GM21528 (cell line): ENCODE measurements at regions not wholly inside any gene's neighbourhood (a gene's known extent, or its start where the extent isn't known, plus 50 kb on each side); places are given as distances from the start of the nearest gene placed in this dataset.
"Not testable (repeated sequence)": the region's sequence is repeated elsewhere in the genome, so short reads cannot be mapped to it uniquely, and the experiment has no call there.

Experiments used
- ATAC-seq: cut with Tn5 transposase; IDR thresholded peaks from one replicate; pipeline ENCODE4 v1.9.1; 2021; ENCODE audit warnings: mild to moderate bottlenecking, moderate library complexity; ENCODE audit not compliant: unreplicated experiment, low FRiP score

DNA sequence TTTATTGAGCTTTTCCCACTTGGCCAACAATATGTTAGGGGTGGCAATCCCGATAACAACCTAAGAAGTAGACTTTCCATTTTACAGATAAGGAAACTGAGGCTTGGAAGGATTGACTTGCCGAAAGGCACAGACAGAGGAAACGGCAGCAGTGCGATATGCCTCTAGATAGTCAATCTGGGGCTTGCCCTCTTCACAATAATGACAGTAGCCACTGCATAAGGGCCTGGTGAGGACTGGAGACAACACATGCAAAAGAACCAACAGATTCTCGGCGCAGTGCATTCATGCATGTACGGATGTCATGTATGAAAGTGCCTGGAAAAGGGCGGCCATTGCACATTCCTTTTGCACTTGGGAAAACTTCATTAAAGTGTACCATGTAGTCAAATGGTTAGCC is 811.2 kb downstream of the RNF144A start:
- ATAC-seq, result no peak

- no peak for ATAC-seq
These were observed 813.2 kb downstream of the RNF144A start for GRCh38 chr2:7730449-7730848.

GRCh38 chr2:7730990-7731389 is 813.8 kb downstream of the RNF144A start:
- ATAC-seq, result no peak

DNA sequence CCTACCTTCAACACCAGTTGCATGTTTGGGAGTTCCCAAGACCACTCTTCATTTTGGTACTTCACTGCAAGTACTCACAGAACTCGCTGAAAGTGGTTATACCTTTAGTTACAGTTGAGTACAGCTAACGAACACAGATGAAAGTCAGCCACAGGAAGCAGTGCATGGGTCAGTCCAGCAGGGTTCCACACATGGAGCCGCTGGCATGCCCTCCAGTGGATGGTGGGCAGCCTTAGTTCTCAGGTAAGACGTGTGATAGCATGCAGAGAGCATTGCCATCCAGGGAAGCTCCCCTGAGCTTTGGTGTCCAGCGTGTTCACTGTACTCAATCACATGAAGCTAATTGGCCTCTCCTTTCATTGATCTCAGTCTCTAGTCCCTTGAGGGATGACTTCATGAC is 815.3 kb downstream of the RNF144A start:
- no peak for ATAC-seq

GRCh38 chr2:7736646-7737305 is 819.6 kb downstream of the RNF144A start:
- ATAC-seq, result no peak

- ATAC-seq, result no peak
These were observed 821.4 kb downstream of the RNF144A start for GRCh38 chr2:7738596-7738995.

- ATAC-seq, result no peak
These were observed 822.9 kb downstream of the RNF144A start for GRCh38 chr2:7740114-7740513.

- no peak for ATAC-seq
These were observed 825.1 kb downstream of the RNF144A start for GRCh38 chr2:7742301-7742700.

- ATAC-seq, result no peak
These were observed 827.6 kb downstream of the RNF144A start for GRCh38 chr2:7744827-7745226.

DNA sequence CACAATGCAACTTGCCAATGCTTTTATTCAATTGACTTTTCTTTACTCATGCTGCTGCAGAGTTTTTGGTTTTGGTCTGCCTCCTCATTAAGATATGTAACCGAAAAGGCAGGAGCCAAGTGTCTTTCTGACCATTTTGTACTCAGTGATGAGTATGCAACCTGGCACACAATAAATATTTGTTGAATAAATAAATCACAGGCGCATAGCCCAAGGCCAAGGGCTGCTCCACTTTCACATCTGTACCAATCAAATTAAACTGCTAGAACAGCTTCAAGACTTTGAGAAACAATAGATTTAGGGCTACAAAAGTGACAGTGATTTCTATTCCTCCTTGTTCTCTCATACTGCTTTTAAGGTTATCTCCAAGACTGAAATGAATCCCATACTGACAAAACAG is 828.2 kb downstream of the RNF144A start:
- ATAC-seq, result no peak

DNA sequence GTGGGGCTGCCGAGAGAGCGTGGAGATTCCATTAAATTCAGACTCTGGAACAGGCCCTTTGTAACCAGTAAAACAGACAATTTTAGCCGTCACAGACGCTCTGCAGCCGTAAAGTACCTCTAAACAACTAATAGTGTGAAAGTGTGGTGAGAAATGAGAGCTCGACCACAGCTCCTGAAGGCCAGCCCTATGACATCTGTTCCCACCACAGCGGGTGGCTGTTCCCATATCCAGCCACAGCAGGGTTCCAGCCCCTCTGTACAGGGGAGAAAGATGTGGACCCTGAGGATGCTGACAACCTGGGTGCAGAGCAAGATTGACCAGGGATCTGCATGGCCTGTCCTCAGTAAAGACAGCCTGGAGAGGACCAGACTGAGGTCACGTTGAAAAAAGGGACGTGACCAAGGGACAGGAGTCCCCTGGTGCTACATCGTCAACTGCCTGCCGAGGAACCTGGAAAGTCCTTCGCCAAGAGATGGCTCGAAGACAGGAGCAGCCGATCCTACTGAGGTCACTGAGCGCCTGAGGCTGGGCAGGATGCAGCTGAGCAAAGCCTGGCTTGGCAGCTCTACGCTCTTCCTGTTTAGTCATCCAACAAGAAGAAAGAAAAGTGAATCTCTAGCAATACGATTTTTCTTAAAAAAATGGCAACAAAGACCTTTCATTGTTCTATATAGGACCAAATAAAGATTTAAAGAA is 831.7 kb downstream of the RNF144A start:
- ATAC-seq, result no peak

- ATAC-seq, result no peak
These were observed 832.8 kb downstream of the RNF144A start for GRCh38 chr2:7749895-7750559.

DNA sequence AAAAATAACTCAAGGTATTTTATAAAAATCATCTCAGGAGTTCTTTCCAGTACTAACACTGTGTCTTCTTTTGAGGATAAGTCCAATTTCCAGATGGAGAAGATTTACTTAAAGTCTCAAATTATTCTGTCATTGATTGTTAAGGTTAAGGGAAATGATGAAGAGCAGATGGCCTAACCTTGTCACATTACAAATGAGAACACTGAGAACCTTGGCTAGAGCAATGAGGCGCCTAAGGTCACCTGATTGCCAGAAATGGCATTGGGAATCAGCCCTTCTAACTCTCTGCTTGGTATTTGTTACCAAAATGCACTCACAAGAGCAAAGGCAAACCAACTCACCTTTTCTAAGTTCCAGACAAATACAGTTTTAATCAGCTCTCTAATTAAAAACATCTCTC is 835.1 kb downstream of the RNF144A start:
- ATAC-seq, result no peak

DNA sequence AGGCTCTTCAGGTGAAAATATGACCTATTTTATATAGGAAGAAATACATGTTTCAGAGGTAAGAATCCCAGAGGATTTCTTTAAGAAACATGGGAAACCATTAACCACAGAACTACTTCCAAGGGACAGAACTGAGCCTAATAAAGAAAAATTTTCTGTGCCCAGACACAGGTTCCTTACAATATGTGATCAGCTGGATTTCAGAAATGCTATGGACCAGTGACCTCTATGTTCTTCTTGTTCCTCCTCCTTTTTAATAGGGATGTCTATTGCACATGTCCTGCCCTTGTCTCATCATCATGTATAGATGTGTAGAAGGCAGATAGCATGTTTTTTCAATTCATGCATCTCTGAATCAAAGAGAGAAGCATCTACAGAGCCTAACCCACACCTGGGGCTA is 836.6 kb downstream of the RNF144A start:
- ATAC-seq, result no peak

- ATAC-seq, result no peak
These were observed 838.7 kb downstream of the RNF144A start for GRCh38 chr2:7755879-7756278.

GRCh38 chr2:7758073-7758759 is 841.0 kb downstream of the RNF144A start:
- no peak for ATAC-seq

DNA sequence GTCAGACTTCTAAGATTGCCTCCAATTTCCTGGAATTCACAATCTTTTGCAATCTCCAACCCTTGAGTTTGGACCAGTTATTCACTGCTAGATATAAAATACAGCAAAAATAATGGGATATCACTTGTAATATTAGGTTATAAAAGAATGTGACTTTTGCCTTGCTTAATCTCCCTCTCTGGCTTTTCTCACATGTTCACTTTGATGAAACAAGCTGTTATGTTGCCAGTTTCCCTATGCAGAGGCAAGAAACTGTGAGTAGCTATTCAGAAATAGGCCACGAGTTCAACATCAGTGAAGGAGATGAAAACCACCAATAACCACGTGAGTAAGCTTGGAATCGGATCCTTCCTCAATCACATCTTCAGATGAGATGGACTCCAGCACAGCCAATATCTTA is 842.7 kb downstream of the RNF144A start:
- ATAC-seq, result no peak

- not testable (repeated sequence) for ATAC-seq
These were observed 846.2 kb downstream of the RNF144A start for GRCh38 chr2:7763418-7763817.

GRCh38 chr2:7765236-7765635 is 848.0 kb downstream of the RNF144A start:
- ATAC-seq, result no peak

DNA sequence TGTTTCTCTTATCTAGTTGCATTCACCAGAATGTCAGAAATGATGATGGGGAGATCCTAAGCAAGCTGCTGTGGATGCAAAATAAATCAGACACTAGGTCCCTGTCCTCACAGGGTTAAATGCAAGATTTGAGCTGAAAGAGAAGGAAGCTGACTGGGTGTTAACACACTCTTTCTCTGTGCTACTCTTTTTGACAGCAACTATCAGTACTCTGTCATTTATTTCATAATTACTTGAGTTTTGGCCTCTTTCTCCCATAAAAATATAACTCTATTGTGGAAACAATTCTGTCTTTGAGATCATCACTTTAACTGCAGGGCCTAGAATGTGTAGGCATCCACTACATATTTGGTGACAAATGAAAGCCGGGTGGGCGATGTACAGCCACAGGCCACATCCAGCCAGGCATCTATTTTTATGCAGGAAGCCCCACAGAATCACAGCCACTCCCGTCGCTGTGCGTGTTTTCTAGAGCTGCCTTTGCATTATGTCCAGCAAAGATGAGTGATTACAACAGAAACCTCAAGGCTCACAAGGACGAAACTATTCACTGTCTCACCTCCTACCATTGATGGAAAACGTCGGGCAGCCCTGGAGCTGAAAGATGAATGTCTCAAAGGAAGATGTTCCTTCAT is 849.0 kb downstream of the RNF144A start:
- no peak for ATAC-seq
